ENCODE measurements at regions not wholly inside any gene's neighbourhood (a gene's known extent, or its start where the extent isn't known, plus 50 kb on each side); places are given as distances from the start of the nearest gene placed in this dataset.
A peak's percentile ranks its signal among the peaks of the same experiment; 100 is the strongest.

DNA sequence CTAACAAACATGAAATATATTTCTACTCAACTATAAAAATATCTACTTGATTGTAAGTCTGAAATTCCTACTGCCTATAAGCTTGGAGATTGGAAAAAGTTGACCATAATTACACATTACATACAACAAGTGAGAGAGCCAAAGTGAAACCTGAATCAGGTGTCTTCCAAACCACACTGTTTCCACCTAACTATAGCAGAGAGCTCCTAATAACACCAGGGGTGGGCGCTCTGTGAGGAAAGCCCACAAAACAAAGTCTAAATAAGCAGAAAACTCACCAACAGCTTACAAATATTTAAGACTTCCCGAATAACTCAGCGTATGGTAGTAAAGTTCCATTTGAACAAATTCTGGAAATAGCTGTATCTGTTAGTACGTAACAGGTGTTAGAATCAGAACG is 119.9 kb downstream of the GPR37 start:
- no peak overlapping the region for H3K4me2 ChIP-seq
- no peaks in the 10 kb centered on the region for H3K27me3 Mint-ChIP-seq (ENCODE audit: insufficient read depth, low read depth, poor library complexity)
- H3K4me1 ChIP-seq (ENCODE audit: insufficient read depth) = peaks cover 5% of the 10 kb centered on the region; the same call in 1 of the 2 replicates
- no peak overlapping the region for H3K4me3 ChIP-seq
- no peaks in the 10 kb centered on the region for H4K20me1 ChIP-seq (replicated peaks; ENCODE audit: insufficient read depth)
- ATAC-seq (peak; percentile 74), DNase-seq (ENCODE audit: low spot score) (peak; percentile 39)
- peak overlapping the region; percentile 11; the same call in 1 of the 2 replicates for H2AFZ ChIP-seq
- no peaks in the 10 kb centered on the region for H3K9me3 Mint-ChIP-seq
- H3K27ac Mint-ChIP-seq = no peak overlapping the region
- H3K36me3 ChIP-seq (ENCODE audit: insufficient read depth) = no peaks in the 10 kb centered on the region
- H3K9me2 ChIP-seq (ENCODE audit: insufficient read depth) = peaks cover 3% of the 10 kb centered on the region; the same call in 1 of the 2 replicates
- H3K36me3 Mint-ChIP-seq (ENCODE audit: low read depth) = no peaks in the 10 kb centered on the region
- TF ChIP-seq ZNF114 (CRISPR knock-in tag; IDR thresholded peaks at IDR 0.05) = no peak
- TF ChIP-seq, protein P1, sequence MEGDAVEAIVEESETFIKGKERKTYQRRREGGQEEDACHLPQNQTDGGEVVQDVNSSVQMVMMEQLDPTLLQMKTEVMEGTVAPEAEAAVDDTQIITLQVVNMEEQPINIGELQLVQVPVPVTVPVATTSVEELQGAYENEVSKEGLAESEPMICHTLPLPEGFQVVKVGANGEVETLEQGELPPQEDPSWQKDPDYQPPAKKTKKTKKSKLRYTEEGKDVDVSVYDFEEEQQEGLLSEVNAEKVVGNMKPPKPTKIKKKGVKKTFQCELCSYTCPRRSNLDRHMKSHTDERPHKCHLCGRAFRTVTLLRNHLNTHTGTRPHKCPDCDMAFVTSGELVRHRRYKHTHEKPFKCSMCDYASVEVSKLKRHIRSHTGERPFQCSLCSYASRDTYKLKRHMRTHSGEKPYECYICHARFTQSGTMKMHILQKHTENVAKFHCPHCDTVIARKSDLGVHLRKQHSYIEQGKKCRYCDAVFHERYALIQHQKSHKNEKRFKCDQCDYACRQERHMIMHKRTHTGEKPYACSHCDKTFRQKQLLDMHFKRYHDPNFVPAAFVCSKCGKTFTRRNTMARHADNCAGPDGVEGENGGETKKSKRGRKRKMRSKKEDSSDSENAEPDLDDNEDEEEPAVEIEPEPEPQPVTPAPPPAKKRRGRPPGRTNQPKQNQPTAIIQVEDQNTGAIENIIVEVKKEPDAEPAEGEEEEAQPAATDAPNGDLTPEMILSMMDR (conservative IDR thresholded peaks at IDR 0.05; ENCODE audit: low read depth in 2 of 2) = peak; percentile 32 to 54; a peak in 3 of 4 replicates
- no peak overlapping the region for H3K27ac ChIP-seq (ENCODE audit: low read depth)
- no peaks in the 10 kb centered on the region for H3F3A ChIP-seq (replicated peaks; ENCODE audit: low read depth)
- H3K79me2 ChIP-seq (replicated peaks; ENCODE audit: insufficient read depth) = no peaks in the 10 kb centered on the region
- H3K27me3 ChIP-seq (ENCODE audit: insufficient read depth) = no peaks in the 10 kb centered on the region
- H3K4me3 Mint-ChIP-seq = no peak overlapping the region
- peaks cover 2% of the 10 kb centered on the region; the same call in 1 of the 3 replicates for H3K4me1 Mint-ChIP-seq

DNA sequence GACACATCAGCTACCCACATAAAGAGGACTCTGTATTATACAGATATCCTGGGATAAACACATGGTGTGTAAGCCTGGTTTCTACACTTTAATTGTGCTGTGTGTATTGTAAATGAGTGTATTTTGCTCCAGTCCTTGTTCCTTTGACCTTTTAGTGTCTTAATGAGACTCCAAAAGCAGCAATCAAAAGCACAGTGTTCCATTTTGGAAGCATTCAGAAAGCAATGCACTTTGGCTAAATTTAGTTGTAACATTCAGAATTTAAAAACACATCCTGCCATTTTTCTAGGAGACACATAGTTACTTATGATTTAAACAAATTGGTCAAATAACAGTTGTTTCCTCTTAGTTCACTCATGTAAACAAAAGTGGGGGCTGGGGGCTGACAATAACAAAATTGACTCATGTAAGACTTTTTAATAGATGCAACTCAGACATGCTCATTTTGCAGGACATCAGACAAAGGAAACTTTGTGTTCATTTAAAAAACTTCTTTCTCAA is 122.2 kb downstream of the GPR37 start:
- H3K4me3 ChIP-seq = no peak overlapping the region
- peaks cover 12% of the 10 kb centered on the region; the same call in 1 of the 2 replicates for H3K4me1 ChIP-seq (ENCODE audit: insufficient read depth)
- H3K9me3 Mint-ChIP-seq = no peaks in the 10 kb centered on the region
- no peak overlapping the region for H3K4me3 Mint-ChIP-seq
- no peak overlapping the region for H2AFZ ChIP-seq
- no peak overlapping the region for H3K27ac ChIP-seq (ENCODE audit: low read depth)
- no peak overlapping the region for H3K27ac Mint-ChIP-seq
- H3K9me2 ChIP-seq (ENCODE audit: insufficient read depth) = peaks cover under 1% of the 10 kb centered on the region; the same call in 1 of the 2 replicates
- H3K27me3 ChIP-seq (ENCODE audit: insufficient read depth) = no peaks in the 10 kb centered on the region
- peaks cover 8% of the 10 kb centered on the region; the same call in 2 of the 3 replicates for H3K4me1 Mint-ChIP-seq
- no peaks in the 10 kb centered on the region for H3F3A ChIP-seq (replicated peaks; ENCODE audit: low read depth)
- no peaks in the 10 kb centered on the region for H3K36me3 Mint-ChIP-seq (ENCODE audit: low read depth)
- H4K20me1 ChIP-seq (replicated peaks; ENCODE audit: insufficient read depth) = no peaks in the 10 kb centered on the region
- no peak overlapping the region for H3K4me2 ChIP-seq
- DNase-seq (ENCODE audit: low spot score) = no peak
- H3K27me3 Mint-ChIP-seq (ENCODE audit: insufficient read depth, low read depth, poor library complexity) = no peaks in the 10 kb centered on the region
- no peaks in the 10 kb centered on the region for H3K36me3 ChIP-seq (ENCODE audit: insufficient read depth)
- no peaks in the 10 kb centered on the region for H3K79me2 ChIP-seq (replicated peaks; ENCODE audit: insufficient read depth)
- no peak for ATAC-seq
- TF ChIP-seq EZH2 (IDR thresholded peaks at IDR 0.05; ENCODE audit: low read depth, unreplicated experiment) (no peak), STAT1 (IDR thresholded peaks at IDR 0.05; ENCODE audit: unreplicated experiment) (no peak), NANOG (IDR thresholded peaks at IDR 0.05; ENCODE audit: borderline replicate concordance) (no peak), ZNF331 (CRISPR knock-in tag; IDR thresholded peaks at IDR 0.05; ENCODE audit: low read depth) (no peak)
- TF ChIP-seq, protein P1 (conservative IDR thresholded peaks at IDR 0.05; ENCODE audit: low read depth in 2 of 2) = no peak
- TF ChIP-seq, protein P2, sequence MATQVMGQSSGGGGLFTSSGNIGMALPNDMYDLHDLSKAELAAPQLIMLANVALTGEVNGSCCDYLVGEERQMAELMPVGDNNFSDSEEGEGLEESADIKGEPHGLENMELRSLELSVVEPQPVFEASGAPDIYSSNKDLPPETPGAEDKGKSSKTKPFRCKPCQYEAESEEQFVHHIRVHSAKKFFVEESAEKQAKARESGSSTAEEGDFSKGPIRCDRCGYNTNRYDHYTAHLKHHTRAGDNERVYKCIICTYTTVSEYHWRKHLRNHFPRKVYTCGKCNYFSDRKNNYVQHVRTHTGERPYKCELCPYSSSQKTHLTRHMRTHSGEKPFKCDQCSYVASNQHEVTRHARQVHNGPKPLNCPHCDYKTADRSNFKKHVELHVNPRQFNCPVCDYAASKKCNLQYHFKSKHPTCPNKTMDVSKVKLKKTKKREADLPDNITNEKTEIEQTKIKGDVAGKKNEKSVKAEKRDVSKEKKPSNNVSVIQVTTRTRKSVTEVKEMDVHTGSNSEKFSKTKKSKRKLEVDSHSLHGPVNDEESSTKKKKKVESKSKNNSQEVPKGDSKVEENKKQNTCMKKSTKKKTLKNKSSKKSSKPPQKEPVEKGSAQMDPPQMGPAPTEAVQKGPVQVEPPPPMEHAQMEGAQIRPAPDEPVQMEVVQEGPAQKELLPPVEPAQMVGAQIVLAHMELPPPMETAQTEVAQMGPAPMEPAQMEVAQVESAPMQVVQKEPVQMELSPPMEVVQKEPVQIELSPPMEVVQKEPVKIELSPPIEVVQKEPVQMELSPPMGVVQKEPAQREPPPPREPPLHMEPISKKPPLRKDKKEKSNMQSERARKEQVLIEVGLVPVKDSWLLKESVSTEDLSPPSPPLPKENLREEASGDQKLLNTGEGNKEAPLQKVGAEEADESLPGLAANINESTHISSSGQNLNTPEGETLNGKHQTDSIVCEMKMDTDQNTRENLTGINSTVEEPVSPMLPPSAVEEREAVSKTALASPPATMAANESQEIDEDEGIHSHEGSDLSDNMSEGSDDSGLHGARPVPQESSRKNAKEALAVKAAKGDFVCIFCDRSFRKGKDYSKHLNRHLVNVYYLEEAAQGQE (IDR thresholded peaks at IDR 0.05; ENCODE audit: unreplicated experiment) = no peak

Data from GM23338 (cell line).